GM12874 (cell line): ENCODE measurements at regions not wholly inside any gene's neighbourhood (a gene's known extent, or its start where the extent isn't known, plus 50 kb on each side); places are given as distances from the start of the nearest gene placed in this dataset.

Experiments
- TF ChIP-seq, protein P1 (sequence below): IDR thresholded peaks from 2 replicates; pipeline ENCODE4 v1.5.1; 2011; ENCODE audit warnings: low read depth, mild to moderate bottlenecking, control low read depth, low read length, moderate library complexity; ENCODE audit not compliant: insufficient read depth

DNA sequence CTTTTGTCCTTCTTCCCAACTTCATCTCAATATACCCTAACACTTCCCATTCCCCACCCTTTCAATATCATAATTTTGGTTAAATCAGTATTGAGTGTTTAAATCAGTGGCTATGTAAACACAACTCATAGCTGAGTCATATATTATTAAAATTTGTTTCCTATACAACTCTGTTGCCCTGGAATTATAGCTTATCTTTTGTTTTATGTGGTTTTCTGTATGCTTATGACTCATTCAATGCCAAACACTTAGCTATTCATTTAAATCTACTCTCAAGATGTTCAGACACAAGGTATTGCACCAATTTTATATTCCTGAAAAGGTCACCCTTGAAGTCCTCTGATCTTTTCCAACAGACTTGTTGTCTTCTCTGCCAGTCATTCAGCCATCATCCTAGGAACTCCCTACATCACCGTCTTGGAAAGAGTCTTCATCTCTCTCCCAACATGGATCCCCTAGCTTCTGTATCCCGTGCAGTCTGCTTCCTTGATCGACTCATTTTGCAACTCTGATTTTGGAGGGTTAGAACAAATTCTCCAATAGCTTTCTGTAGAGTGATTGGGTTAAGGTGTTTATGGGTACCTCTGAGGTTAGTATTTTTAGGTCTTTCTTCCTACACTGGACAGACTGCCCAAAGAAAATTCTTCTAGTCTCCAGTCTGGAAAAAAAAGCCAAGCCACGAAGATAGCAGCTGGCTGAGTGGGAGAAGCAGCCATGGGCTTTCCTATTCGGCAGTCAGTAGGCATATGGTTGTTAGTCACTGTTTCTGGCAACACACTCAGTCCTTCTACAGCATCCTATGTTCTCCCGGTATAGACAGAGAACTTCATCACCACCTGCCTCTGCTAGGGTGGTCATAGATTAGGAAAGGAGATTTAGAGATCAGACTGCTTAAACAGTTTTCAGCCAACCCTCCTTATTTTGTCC lies 102.1 kb downstream of the CRPPA start:
- TF ChIP-seq, protein P1, sequence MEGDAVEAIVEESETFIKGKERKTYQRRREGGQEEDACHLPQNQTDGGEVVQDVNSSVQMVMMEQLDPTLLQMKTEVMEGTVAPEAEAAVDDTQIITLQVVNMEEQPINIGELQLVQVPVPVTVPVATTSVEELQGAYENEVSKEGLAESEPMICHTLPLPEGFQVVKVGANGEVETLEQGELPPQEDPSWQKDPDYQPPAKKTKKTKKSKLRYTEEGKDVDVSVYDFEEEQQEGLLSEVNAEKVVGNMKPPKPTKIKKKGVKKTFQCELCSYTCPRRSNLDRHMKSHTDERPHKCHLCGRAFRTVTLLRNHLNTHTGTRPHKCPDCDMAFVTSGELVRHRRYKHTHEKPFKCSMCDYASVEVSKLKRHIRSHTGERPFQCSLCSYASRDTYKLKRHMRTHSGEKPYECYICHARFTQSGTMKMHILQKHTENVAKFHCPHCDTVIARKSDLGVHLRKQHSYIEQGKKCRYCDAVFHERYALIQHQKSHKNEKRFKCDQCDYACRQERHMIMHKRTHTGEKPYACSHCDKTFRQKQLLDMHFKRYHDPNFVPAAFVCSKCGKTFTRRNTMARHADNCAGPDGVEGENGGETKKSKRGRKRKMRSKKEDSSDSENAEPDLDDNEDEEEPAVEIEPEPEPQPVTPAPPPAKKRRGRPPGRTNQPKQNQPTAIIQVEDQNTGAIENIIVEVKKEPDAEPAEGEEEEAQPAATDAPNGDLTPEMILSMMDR = no peak

DNA sequence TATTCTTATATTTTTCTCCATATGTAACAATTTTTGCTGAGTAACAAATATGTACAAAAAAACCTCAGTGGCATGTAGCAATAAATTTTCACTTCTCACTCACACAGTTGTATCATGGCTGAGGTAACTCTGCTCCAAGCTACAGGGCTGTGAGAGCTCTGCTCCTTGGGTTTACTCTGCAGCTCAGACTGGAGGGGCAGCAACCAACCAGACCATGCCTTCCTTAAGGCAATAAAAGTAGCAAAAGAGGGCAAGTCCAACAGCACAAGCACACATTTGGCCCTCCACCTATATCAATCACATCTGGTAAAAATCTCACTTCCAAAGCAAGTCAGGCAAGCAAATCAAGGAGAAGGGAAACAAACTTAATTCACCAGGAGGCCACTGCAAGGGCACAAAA lies 102.9 kb downstream of the CRPPA start:
- TF ChIP-seq, protein P1 = no peak

DNA sequence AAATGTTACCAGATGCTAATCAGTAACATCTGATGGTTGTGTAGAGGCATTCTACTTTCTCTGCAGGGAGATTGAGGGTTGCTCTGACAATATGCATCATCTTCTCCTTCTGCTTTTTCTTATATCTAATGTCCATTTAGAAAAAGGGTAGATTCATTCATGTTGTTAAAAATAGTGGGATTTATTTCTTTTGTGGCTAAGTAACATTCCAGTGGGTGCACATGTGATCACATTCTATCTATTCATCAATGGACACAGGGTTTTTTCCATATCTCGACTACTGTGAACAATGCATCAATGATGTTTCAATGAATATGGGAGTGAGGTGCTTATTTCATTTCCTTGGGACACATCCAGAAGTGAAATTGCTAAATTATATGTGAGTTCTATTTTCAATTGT lies 103.9 kb downstream of the CRPPA start:
- TF ChIP-seq, protein P1 = no peak

DNA sequence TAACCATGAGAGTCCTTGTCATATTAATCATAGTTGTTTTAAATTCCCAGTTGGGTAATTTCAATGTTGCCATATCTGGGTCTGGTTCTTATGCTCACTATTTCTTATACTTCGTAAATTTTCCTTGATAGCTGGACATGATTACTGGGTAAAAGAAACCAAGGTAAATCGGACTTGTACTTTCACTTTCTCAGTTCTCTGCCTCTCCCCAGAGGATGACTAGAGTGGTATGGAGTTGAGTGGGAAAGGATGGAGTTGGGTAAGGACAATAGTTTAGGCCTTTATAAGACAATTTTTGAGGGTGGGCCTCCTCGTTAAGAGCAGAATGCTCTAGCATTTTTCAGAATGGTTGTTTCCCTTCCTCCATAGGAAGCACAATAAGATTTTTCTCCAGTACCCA lies 106.1 kb downstream of the CRPPA start:
- TF ChIP-seq, protein P1 = no peak

DNA sequence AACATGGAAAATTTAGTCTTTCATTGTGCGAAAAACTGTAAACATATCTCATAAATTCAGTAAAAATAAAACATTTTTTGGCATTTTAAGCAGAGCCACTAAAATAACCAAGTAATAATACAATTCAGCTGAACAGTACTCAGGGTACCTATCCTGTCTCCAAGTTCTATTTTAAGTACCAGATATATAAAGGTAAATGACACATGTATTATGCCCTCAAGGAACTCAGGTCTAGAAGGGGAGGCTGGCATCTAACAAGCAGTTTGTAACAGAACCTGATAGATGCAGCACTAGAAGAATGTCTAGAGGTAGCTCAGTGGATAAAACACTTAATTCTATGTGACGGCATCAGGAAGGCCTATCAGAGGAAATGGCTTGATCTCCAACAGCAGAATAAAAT lies 112.2 kb downstream of the CRPPA start:
- TF ChIP-seq, protein P1 = no peak

DNA sequence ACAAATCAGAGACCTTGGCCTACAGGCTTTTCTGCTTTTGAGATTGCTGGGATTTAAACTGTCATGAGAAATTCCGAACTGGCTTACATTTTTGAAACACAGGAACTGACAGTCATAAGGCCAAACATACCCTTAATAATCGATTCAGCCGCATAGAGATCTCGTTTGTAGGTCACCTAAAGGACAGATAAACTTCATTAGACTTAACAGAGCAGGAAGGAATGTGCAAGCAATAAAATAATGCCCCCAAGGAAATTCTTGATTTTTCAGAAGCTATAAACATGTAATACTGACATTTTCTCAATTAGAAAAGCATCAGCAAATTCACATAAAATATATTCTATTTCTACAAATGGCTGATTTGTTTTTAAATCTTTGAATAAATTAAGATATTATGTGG lies 120.0 kb downstream of the CRPPA start:
- TF ChIP-seq, protein P1 = no peak

DNA sequence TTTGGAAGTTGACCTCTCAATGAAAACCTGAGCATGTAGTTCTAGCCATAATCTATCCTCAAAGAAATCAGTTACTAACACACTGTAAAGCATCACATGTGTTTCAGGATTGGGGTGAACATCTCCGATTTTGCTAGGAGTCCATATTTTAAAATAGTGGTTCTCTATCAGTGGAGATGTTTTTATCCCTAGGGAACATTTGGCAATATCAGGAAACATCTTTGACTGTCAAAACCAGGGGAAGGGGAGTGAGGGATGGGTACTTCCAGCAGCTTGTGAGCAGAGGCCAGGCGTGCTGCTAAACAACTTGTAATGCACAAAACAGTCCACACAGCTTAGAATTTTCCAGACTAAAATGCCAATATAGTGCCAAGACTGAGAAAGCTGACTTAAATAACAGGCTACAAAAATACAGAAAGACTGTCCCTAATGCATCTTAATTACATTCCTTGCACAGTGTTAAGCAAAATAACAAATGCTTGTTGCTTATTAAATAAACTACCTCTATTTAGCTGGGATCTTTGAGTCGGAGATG lies 120.9 kb downstream of the CRPPA start:
- TF ChIP-seq, protein P1 = no peak
